Thyroid gland (tissue), 4 donors: ENCODE measurements at regions not wholly inside any gene's neighbourhood (a gene's known extent, or its start where the extent isn't known, plus 50 kb on each side); places are given as distances from the start of the nearest gene placed in this dataset.

ENCODE experiments used
- DNase-seq, 2 donors: peaks; one replicate each; pipeline ENCODE4 v3.0.0-alpha.2; 2019
- H3K27ac ChIP-seq, 3 donors: fragments of 200-600 bp; sonication (generic); 1 replicate in 2 of 3; 2 replicates in 1 of 3; pipeline ENCODE4 v1.5.1; 2016 to 2019; ENCODE audit warnings: mild to moderate bottlenecking in 1 of 3, moderate library complexity in 1 of 3
- H3K27me3 ChIP-seq: fragments of 200-600 bp; sonication (generic); one replicate; pipeline ENCODE4 v1.5.1; 2019
- H3K36me3 ChIP-seq, 2 donors: fragments of 200-600 bp; sonication (generic); one replicate each; pipeline ENCODE4 v1.5.1; 2016 to 2019
- H3K4me1 ChIP-seq, 2 donors: fragments of 200-600 bp; sonication (generic); one replicate each; pipeline ENCODE4 v1.5.1; 2017 to 2019
- H3K4me3 ChIP-seq, 3 donors: fragments of 200-600 bp; sonication (generic); replicated peaks in 1 of 3; 1 replicate in 2 of 3; 2 replicates in 1 of 3; pipeline ENCODE4 v1.5.1; 2016; ENCODE audit warnings: mild to moderate bottlenecking in 1 of 3
- H3K9me3 ChIP-seq: fragments of 200-600 bp; sonication (generic); one replicate; pipeline ENCODE4 v1.5.1; 2017
- POLR2A ChIP-seq, 2 donors: fragments of 450-650 bp; IDR thresholded peaks; one replicate each; pipeline ENCODE4 v1.6.1; 2017; ENCODE audit warnings: antibody characterized with exemption in 2 of 2, mild to moderate bottlenecking in 2 of 2, moderate library complexity in 1 of 2
- WGBS, 2 donors: methylation state at CpG; one replicate each; pipeline ENCODE4 v1.1.5; 2017; 5-methylcytosine and 5-hydroxymethylcytosine counted together
- intact Hi-C: fragments of 100-400 bp; cut with DNase I; formaldehyde crosslinking; loops from one replicate; pipeline ENCODE4 v1.15.1; 2023
- TF ChIP-seq, protein P1 (sequence below), 6 experiments: fragments of 200-600 bp in 3 of 6; fragments of 450-650 bp in 3 of 6; sonication (generic) in 3 of 6; IDR thresholded peaks; one replicate each; pipeline ENCODE4 v1.5.1; 2016 to 2019; ENCODE audit warnings: antibody characterized with exemption in 6 of 6, mild to moderate bottlenecking in 2 of 6, inconsistent platforms in 1 of 6, moderate library complexity in 1 of 6

DNA sequence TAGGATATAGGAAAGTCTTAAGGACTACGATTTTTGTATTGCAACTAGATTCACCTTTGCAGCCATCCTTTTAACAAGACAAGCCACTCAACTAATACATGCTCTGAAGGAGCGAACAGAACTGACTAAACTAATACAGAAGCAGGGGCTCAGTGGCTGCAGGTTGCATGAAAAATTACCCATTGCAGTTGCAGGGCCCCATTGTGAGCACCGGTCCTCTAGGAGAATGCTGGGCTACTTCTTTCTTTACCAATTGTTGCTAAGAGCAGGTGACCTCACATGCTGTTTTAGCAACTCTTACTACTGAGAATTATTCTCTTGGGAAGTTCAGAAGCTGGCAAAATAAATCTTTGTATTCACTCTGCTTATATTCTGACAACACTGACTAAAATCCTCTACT is 64.0 kb upstream of the ANKRD1 start:
- H3K36me3 ChIP-seq = no peaks in the 10 kb centered on the region
- no peaks in the 10 kb centered on the region for H3K9me3 ChIP-seq
- TF ChIP-seq, protein P1, sequence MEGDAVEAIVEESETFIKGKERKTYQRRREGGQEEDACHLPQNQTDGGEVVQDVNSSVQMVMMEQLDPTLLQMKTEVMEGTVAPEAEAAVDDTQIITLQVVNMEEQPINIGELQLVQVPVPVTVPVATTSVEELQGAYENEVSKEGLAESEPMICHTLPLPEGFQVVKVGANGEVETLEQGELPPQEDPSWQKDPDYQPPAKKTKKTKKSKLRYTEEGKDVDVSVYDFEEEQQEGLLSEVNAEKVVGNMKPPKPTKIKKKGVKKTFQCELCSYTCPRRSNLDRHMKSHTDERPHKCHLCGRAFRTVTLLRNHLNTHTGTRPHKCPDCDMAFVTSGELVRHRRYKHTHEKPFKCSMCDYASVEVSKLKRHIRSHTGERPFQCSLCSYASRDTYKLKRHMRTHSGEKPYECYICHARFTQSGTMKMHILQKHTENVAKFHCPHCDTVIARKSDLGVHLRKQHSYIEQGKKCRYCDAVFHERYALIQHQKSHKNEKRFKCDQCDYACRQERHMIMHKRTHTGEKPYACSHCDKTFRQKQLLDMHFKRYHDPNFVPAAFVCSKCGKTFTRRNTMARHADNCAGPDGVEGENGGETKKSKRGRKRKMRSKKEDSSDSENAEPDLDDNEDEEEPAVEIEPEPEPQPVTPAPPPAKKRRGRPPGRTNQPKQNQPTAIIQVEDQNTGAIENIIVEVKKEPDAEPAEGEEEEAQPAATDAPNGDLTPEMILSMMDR (IDR thresholded peaks at IDR 0.05) = no peak
- no peak for TF ChIP-seq POLR2A (IDR thresholded peaks at IDR 0.05)
- H3K27me3 ChIP-seq = no peaks in the 10 kb centered on the region
- no peak overlapping the region for H3K27ac ChIP-seq
- no peak overlapping the region for H3K4me3 ChIP-seq
- H3K4me1 ChIP-seq = no peaks in the 10 kb centered on the region
- DNase-seq = no peak
- intact Hi-C loops = no loop called here
- WGBS, 2 donors = 69 to 70% methylated on average over 3 of the region's 3 CpGs

DNA sequence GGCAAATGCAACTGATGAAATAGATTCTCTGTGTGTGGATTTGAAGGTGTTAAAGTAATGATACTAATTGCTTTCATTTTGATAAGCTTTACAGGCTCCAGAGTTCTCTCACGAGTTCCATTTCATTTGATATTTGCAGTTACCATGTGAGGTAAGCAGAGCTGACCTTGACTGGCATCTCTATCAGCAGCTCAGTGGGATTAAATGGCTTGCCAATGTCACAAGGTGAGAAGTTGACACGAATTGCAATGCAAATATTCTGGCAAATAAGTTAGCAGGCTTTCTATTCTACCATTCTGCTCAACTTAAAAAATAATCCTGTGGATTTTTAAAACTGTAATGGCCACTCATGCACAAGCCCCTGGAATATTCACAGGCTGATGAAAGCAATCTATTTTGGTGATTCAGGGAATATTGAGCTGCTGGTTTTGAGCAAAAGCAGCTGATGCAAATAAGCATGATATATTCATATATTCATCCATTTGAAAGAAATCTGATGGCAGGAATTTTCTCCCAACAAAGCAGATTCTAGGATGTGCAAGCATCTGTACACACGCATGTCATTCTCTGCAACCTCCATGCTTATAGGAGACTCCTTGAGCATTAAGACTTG is 64.5 kb upstream of the ANKRD1 start:
- no peaks in the 10 kb centered on the region for H3K9me3 ChIP-seq
- 53 to 59% methylated on average over 3 of the region's 3 CpGs for WGBS, 2 donors
- no peak for TF ChIP-seq POLR2A (IDR thresholded peaks at IDR 0.05)
- TF ChIP-seq, protein P1 (IDR thresholded peaks at IDR 0.05) = no peak
- intact Hi-C loops = no loop called here
- H3K4me3 ChIP-seq = no peak overlapping the region
- H3K27ac ChIP-seq = no peak overlapping the region
- no peak for DNase-seq
- no peaks in the 10 kb centered on the region for H3K36me3 ChIP-seq
- no peaks in the 10 kb centered on the region for H3K4me1 ChIP-seq
- no peaks in the 10 kb centered on the region for H3K27me3 ChIP-seq

DNA sequence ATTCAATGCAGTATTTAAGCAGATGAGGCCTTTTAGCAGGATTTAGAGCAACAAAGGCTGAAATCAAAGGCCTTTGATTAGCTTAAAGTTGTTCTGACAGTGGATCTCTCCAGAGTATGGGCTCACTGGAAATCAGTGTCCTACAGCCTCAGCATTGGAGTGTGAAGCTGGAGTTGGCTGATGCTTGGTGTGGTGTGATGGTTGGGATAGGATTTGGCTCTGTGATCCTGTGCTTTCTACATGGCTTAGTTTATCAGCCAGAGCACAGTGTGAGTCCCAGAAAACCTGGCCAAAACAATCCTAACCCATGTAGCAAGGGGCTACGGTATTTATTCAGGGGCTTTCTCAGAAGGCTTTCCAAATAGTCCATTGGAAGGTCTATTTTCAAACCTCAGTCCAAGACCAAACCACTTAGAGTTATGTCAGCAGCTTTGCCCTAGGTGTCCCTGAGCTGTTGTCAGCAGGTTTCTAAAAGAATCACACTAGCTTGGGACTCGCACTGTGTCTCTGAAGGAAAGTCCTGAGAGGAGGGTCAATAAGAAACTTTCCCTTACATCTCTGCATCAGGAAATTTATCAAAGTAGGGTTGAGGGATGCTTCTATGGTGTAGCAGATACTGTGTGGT is 65.4 kb upstream of the ANKRD1 start:
- Histone ChIP-seq H3K4me1 (no peaks in the 10 kb centered on the region), H3K9me3 (no peaks in the 10 kb centered on the region), H3K27me3 (no peaks in the 10 kb centered on the region), H3K27ac (no peak overlapping the region), H3K36me3 (no peaks in the 10 kb centered on the region), H3K4me3 (no peak overlapping the region)
- DNase-seq = no peak
- intact Hi-C loops = no loop called here
- 79 to 94% methylated on average over 2 of the region's 2 CpGs for WGBS, 2 donors
- no peak for TF ChIP-seq POLR2A (IDR thresholded peaks at IDR 0.05)

DNA sequence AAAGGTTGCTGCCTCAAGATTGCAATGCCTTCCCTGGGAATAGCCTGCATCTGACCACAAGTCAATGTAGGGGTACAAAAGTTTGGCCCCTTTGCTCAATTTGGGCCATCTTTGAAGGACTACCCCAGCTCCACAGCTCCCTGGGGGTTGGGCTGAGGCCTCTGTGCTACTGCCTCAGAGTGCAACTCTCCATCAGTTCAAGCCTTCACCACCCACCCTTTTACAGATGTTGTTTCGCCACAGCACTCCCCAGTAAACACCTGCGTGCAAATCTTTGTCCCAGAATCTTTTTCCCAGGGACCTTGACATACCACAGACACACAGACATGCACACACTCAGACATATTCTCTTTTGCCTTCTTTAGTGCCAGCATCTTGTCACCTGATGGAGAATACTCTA is 66.0 kb upstream of the ANKRD1 start:
- Histone ChIP-seq H3K4me1 (no peaks in the 10 kb centered on the region), H3K4me3 (no peak overlapping the region), H3K27ac (no peak overlapping the region), H3K36me3 (no peaks in the 10 kb centered on the region), H3K27me3 (no peaks in the 10 kb centered on the region), H3K9me3 (no peaks in the 10 kb centered on the region)
- intact Hi-C loops = no loop called here
- no peak for TF ChIP-seq POLR2A (IDR thresholded peaks at IDR 0.05)
- TF ChIP-seq, protein P1 (IDR thresholded peaks at IDR 0.05) = no peak
- DNase-seq = no peak
- 94 to 96% methylated on average over 2 of the region's 2 CpGs for WGBS, 2 donors

DNA sequence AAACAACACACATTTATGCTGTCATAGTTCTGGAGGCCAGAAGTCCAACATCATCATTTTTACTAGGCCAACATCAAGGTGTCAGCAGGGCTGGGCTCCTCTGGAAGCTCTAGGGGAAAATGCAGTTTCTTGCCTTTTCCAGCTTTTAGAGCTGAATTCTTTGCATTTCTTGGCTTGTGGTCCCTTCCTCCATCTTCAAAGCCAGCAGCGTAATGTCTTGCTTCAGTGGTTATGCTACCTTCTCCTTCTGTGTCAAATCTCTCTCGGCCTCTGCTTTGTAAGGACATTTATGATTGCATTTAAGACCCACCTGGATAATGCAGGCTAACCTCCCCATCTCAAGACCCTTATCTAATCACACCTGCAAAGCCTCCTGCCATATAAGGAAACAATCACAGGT is 66.5 kb upstream of the ANKRD1 start:
- intact Hi-C loops = no loop called here
- 57 to 63% methylated on average over 2 of the region's 2 CpGs for WGBS, 2 donors

More for the DNA sequence above, 66.5 kb upstream of the ANKRD1 start:
- no peak for DNase-seq
- H3K36me3 ChIP-seq = no peaks in the 10 kb centered on the region
- no peaks in the 10 kb centered on the region for H3K4me1 ChIP-seq
- TF ChIP-seq, protein P1 (IDR thresholded peaks at IDR 0.05) = no peak
- TF ChIP-seq POLR2A (IDR thresholded peaks at IDR 0.05) = no peak
- no peak overlapping the region for H3K27ac ChIP-seq
- no peaks in the 10 kb centered on the region for H3K9me3 ChIP-seq
- H3K27me3 ChIP-seq = no peaks in the 10 kb centered on the region
- H3K4me3 ChIP-seq = no peak overlapping the region
